HepG2 (cell line): ENCODE measurements at regions not wholly inside any gene's neighbourhood (a gene's known extent, or its start where the extent isn't known, plus 50 kb on each side); places are given as distances from the start of the nearest gene placed in this dataset.

ENCODE experiments used
- CEBPB ChIP-seq: IDR thresholded peaks from 2 replicates; pipeline ENCODE4 v1.6.1; 2011; ENCODE audit warnings: low read depth, low read length, improper control_type of control experiment, borderline replicate concordance
- ELF3 ChIP-seq: IDR thresholded peaks from 2 replicates; pipeline ENCODE4 v1.6.1; 2016; ENCODE audit warnings: missing genetic modification reagents, missing compliant biosample characterization
- GTF2F1 ChIP-seq: fragments of 150-350 bp; IDR thresholded peaks from 2 replicates; pipeline ENCODE4 v1.6.1; 2014; ENCODE audit warnings: low read length
- HCFC1 ChIP-seq: fragments of 150-350 bp; IDR thresholded peaks from 2 replicates; pipeline ENCODE4 v1.6.1; 2014; ENCODE audit warnings: low read depth, low read length
- HOXD1 ChIP-seq: sonication (generic); formaldehyde crosslinking; IDR thresholded peaks from 2 replicates; pipeline ENCODE4 v1.5.0; 2020; ENCODE audit warnings: missing genetic modification reagents
- POLR2A ChIP-seq, 2 experiments: IDR thresholded peaks; 2 replicates each; pipeline ENCODE4 v1.6.1; 2011; ENCODE audit warnings: low read depth in 2 of 2, low read length in 2 of 2, mild to moderate bottlenecking in 1 of 2, moderate library complexity in 1 of 2; ENCODE audit not compliant: insufficient read depth in 1 of 2
- SIN3A ChIP-seq: IDR thresholded peaks from 2 replicates; pipeline ENCODE4 v1.6.1; 2011; ENCODE audit warnings: low read depth, mild to moderate bottlenecking, control low read depth, low read length, borderline replicate concordance
- TCF7L2 ChIP-seq: IDR thresholded peaks from 2 replicates; pipeline ENCODE4 v1.6.1; 2011; ENCODE audit warnings: mild to moderate bottlenecking, low read depth, low read length, moderate library complexity
- ZNF562 ChIP-seq: sonication (generic); formaldehyde crosslinking; IDR thresholded peaks from 2 replicates; pipeline ENCODE4 v1.8.0; 2022; ENCODE audit warnings: missing genetic modification reagents, borderline replicate concordance
- TF ChIP-seq, protein P1 (sequence below), 2 experiments: sonication (generic) in 1 of 2; formaldehyde crosslinking in 1 of 2; IDR thresholded peaks; 2 replicates each; pipeline versions ENCODE4 v1.4.0 to v1.6.1; 2016 to 2020; ENCODE audit warnings: borderline replicate concordance in 1 of 2, low read depth in 1 of 2, mild to moderate bottlenecking in 1 of 2, missing genetic modification reagents in 1 of 2
- TF ChIP-seq, protein P2 (sequence below): sonication (generic); formaldehyde crosslinking; IDR thresholded peaks from 2 replicates; pipeline ENCODE4 v1.5.0; 2020; ENCODE audit warnings: mild to moderate bottlenecking, missing genetic modification reagents, moderate library complexity
- TF ChIP-seq, protein P3 (sequence below): sonication (generic); formaldehyde crosslinking; IDR thresholded peaks from 2 replicates; pipeline ENCODE4 v1.4.0; 2020; ENCODE audit warnings: missing genetic modification reagents

DNA sequence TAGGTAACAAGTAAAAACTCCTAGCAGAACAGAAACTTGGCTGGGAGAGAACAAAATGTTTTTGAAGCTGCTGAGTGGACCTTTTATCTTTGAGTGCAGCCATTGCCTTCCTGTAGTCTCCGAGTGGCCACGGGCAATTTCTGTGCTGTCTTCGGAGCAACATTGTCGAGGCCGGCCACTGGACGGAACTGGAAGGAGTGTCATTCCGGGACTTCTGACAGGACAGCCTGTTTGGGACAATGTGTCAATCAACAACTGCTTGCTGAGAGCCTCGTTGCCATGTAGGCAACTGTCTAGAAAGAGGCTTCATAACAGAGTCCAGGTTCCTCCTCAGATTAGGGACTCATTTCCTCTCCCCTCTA is 96.2 kb upstream of the CDYL2 start:
- TF ChIP-seq, protein P1, sequence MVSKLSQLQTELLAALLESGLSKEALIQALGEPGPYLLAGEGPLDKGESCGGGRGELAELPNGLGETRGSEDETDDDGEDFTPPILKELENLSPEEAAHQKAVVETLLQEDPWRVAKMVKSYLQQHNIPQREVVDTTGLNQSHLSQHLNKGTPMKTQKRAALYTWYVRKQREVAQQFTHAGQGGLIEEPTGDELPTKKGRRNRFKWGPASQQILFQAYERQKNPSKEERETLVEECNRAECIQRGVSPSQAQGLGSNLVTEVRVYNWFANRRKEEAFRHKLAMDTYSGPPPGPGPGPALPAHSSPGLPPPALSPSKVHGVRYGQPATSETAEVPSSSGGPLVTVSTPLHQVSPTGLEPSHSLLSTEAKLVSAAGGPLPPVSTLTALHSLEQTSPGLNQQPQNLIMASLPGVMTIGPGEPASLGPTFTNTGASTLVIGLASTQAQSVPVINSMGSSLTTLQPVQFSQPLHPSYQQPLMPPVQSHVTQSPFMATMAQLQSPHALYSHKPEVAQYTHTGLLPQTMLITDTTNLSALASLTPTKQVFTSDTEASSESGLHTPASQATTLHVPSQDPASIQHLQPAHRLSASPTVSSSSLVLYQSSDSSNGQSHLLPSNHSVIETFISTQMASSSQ (IDR thresholded peaks at IDR 0.05; ENCODE audit: low read depth): no peak
- TF ChIP-seq, protein P1 (CRISPR knock-in tag; IDR thresholded peaks at IDR 0.05; ENCODE audit: borderline replicate concordance): no peak
- TF ChIP-seq HCFC1: no peak
- TF ChIP-seq SIN3A: no peak
- TF ChIP-seq ZNF562 (CRISPR knock-in tag): no peak
- no peak for TF ChIP-seq ELF3 (CRISPR knock-in tag)
- TF ChIP-seq, protein P2, sequence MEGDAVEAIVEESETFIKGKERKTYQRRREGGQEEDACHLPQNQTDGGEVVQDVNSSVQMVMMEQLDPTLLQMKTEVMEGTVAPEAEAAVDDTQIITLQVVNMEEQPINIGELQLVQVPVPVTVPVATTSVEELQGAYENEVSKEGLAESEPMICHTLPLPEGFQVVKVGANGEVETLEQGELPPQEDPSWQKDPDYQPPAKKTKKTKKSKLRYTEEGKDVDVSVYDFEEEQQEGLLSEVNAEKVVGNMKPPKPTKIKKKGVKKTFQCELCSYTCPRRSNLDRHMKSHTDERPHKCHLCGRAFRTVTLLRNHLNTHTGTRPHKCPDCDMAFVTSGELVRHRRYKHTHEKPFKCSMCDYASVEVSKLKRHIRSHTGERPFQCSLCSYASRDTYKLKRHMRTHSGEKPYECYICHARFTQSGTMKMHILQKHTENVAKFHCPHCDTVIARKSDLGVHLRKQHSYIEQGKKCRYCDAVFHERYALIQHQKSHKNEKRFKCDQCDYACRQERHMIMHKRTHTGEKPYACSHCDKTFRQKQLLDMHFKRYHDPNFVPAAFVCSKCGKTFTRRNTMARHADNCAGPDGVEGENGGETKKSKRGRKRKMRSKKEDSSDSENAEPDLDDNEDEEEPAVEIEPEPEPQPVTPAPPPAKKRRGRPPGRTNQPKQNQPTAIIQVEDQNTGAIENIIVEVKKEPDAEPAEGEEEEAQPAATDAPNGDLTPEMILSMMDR: no peak
- TF ChIP-seq CEBPB: no peak
- no peak for TF ChIP-seq GTF2F1
- TF ChIP-seq TCF7L2: no peak
- no peak for TF ChIP-seq POLR2A (IDR thresholded peaks at IDR 0.05; ENCODE audit: insufficient read depth in 1 of 2, low read depth in 2 of 2, low read length in 2 of 2)
- TF ChIP-seq HOXD1: no peak
- TF ChIP-seq, protein P3, sequence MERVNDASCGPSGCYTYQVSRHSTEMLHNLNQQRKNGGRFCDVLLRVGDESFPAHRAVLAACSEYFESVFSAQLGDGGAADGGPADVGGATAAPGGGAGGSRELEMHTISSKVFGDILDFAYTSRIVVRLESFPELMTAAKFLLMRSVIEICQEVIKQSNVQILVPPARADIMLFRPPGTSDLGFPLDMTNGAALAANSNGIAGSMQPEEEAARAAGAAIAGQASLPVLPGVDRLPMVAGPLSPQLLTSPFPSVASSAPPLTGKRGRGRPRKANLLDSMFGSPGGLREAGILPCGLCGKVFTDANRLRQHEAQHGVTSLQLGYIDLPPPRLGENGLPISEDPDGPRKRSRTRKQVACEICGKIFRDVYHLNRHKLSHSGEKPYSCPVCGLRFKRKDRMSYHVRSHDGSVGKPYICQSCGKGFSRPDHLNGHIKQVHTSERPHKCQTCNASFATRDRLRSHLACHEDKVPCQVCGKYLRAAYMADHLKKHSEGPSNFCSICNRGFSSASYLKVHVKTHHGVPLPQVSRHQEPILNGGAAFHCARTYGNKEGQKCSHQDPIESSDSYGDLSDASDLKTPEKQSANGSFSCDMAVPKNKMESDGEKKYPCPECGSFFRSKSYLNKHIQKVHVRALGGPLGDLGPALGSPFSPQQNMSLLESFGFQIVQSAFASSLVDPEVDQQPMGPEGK (CRISPR knock-in tag): no peak
